T-cell (primary cell): ENCODE measurements at regions not wholly inside any gene's neighbourhood (a gene's known extent, or its start where the extent isn't known, plus 50 kb on each side); places are given as distances from the start of the nearest gene placed in this dataset.

Experiments used
- ATAC-seq, 4 experiments: fragments of 200-7000 bp in 3 of 4; fragments of 150-1000 bp in 1 of 4; cut with Tn5 transposase; replicated peaks in 1 of 4; 1 replicate in 3 of 4; 2 replicates in 1 of 4; pipeline ENCODE4 v1.10.0; 2021; ENCODE audit warnings: moderate library complexity in 3 of 4, mild to moderate bottlenecking in 2 of 4, moderate number of reproducible peaks in 1 of 4
- CTCF ChIA-PET, 2 donors: fragments of 300-600 bp; sonication (Branson Sonifier 250); formaldehyde crosslinking; loops; one replicate each; lab custom pipeline; 2022; ENCODE audit warnings: antibody characterized with exemption in 2 of 2; lab: Charles Lee
- POLR2A ChIA-PET, 2 donors: fragments of 300-600 bp; sonication (Branson Sonifier 250); formaldehyde crosslinking; loops; one replicate each; lab custom pipeline; 2022; ENCODE audit warnings: antibody characterized with exemption in 2 of 2; lab: Charles Lee
- DNase-seq, 35 experiments: peaks; one replicate each; pipeline versions ENCODE4 v3.0.0 to v3.0.0-alpha.2; 2013 to 2023
- H3K27ac ChIP-seq: one replicate; pipeline ENCODE4 v1.5.1; 2013; ENCODE audit warnings: low read length
- H3K27me3 ChIP-seq, 2 experiments: replicated peaks in 1 of 2; 1 replicate in 1 of 2; 2 replicates in 1 of 2; pipeline versions ENCODE4 v1.6.1 to v1.7.0; 2013; ENCODE audit warnings: low read length in 1 of 2, mixed read lengths in 1 of 2; ENCODE audit not compliant: control insufficient read depth in 2 of 2, insufficient read depth in 2 of 2; ENCODE audit errors: extremely low read depth in 1 of 2
- H3K36me3 ChIP-seq, 2 donors: 1 replicate in 1 of 2; 2 replicates in 1 of 2; pipeline versions ENCODE4 v1.6.1 to v1.7.0; 2013; ENCODE audit warnings: low read length in 1 of 2; ENCODE audit not compliant: control insufficient read depth in 2 of 2, insufficient read depth in 1 of 2; ENCODE audit errors: extremely low read depth in 1 of 2
- H3K4me1 ChIP-seq, 2 experiments: 1 replicate in 1 of 2; 2 replicates in 1 of 2; pipeline versions ENCODE4 v1.6.1 to v1.7.0; 2013; ENCODE audit warnings: low read length in 2 of 2, mixed read lengths in 1 of 2; ENCODE audit not compliant: insufficient read depth in 2 of 2, control insufficient read depth in 1 of 2; ENCODE audit errors: extremely low read depth in 1 of 2
- H3K4me3 ChIP-seq, 2 donors: 1 replicate in 1 of 2; 2 replicates in 1 of 2; pipeline versions ENCODE4 v1.5.1 to v1.7.0; 2013; ENCODE audit warnings: mild to moderate bottlenecking in 2 of 2, low read length in 1 of 2, moderate library complexity in 1 of 2; ENCODE audit not compliant: control insufficient read depth in 1 of 2; ENCODE audit errors: extremely low read depth in 1 of 2
- H3K9me3 ChIP-seq: 2 replicates; pipeline ENCODE4 v1.7.0; 2013
- H3K27ac Mint-ChIP-seq, 2 donors: one replicate each; pipeline ENCODE4 v1.8.0; 2020 to 2021; ENCODE audit warnings: mild to moderate bottlenecking in 2 of 2, mixed read lengths in 2 of 2
- H3K27me3 Mint-ChIP-seq, 2 donors: one replicate each; pipeline ENCODE4 v1.8.0; 2021 to 2022; ENCODE audit warnings: mixed read lengths in 2 of 2
- H3K36me3 Mint-ChIP-seq: one replicate; pipeline ENCODE4 v1.8.0; 2021; ENCODE audit warnings: mixed read lengths
- H3K4me1 Mint-ChIP-seq, 3 donors: one replicate each; pipeline ENCODE4 v1.8.0; 2020 to 2022; ENCODE audit warnings: mixed read lengths in 3 of 3, mild to moderate bottlenecking in 1 of 3
- H3K4me3 Mint-ChIP-seq, 3 donors: one replicate each; pipeline ENCODE4 v1.8.0; 2020 to 2022; ENCODE audit warnings: mild to moderate bottlenecking in 3 of 3, mixed read lengths in 3 of 3, moderate library complexity in 3 of 3
- H3K9me3 Mint-ChIP-seq, 3 donors: one replicate each; pipeline ENCODE4 v1.8.0; 2020 to 2022; ENCODE audit warnings: mixed read lengths in 3 of 3
- WGBS: methylation state at CpG from one replicate; pipeline ENCODE4 v1.1.5; 2013; ENCODE audit warnings: missing lambda C conversion rate; ENCODE audit not compliant: insufficient coverage; 5-methylcytosine and 5-hydroxymethylcytosine counted together

DNA sequence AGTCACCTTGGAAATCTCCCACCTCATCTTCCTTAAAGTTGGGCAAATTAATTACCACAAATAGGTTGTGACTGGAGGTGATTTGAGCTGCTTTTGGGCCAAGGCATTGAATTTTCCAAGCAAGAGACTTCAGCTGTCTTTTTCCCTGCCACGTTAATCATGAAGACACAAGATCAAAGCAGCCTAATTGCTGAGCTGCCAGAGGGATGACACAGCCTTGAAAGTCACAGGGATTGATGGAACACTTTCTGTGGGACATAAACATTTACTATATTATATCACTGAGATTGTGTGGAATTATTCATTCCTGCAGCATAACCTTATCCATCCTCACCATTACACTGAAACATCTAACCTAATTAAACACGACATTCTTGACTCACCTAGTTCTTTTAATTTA is 172.2 kb downstream of the FAM170A start:
- Mint-ChIP-seq H3K4me1 (no peaks in the 10 kb centered on the region), H3K9me3 (peaks cover 4 to 29% (median 9%) of the 10 kb centered on the region in 3 donors), H3K27me3 (no peaks in the 10 kb centered on the region), H3K4me3 (no peak overlapping the region), H3K36me3 (no peaks in the 10 kb centered on the region), H3K27ac (no peak overlapping the region)
- H3K27me3 ChIP-seq = no peaks in the 10 kb centered on the region
- ChIA-PET CTCF (no interaction called here), POLR2A (no interaction called here)
- H3K36me3 ChIP-seq = no peaks in the 10 kb centered on the region
- no peak for DNase-seq
- no peak overlapping the region for H3K27ac ChIP-seq
- no peaks in the 10 kb centered on the region for H3K9me3 ChIP-seq
- no peak overlapping the region for H3K4me3 ChIP-seq
- no peaks in the 10 kb centered on the region for H3K4me1 ChIP-seq
- WGBS = no CpG with 5 or more reads among the region's 2 CpGs
- no peak for ATAC-seq

DNA sequence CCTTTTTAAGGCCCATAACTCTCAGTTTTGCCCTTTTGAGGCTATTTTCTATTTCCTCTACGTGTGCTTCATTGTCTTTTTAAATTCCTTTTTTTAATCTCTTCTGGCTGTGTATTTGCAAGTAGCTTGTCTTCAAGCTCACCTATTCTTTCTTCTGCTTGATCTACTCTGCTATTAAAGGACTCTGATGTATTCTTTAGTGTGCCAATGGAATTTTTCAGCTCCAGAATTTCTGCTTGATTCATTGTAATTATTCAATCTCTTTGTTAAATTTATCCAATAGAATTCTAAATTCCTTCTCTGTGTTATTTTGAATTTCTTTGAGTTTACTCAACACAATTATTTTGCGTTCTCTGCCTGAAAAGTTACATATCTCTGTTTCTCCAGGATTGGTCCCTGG is 178.7 kb downstream of the FAM170A start:
- POLR2A ChIA-PET = no interaction called here

DNA sequence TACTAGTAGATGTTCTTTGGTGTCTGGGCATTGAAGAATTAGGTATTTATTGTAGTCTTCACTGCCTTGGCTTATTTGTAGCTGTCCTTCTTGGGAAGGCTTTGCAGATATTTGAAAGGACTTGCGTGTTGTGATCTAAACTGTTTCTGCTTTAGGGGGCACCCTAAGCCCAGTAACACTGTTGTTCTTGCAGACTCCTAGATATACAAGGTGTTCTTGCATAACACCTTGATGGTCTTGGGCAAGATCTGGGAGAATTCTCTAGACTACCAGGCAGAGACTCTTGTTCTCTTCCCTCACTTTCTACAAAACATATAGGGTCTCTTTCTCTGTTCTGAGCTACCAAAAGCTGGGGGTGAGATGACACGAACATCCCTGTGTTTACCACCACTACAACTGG is 179.1 kb downstream of the FAM170A start:
- peaks cover 9 to 27% (median 12%) of the 10 kb centered on the region in 3 donors for H3K9me3 Mint-ChIP-seq
- ATAC-seq = no peak
- DNase-seq = no peak
- POLR2A ChIA-PET = no interaction called here
- 83% methylated on average over 1 of the region's 2 CpGs for WGBS
- no peak overlapping the region for H3K4me3 Mint-ChIP-seq
- Histone ChIP-seq H3K27ac (no peak overlapping the region), H3K27me3 (no peaks in the 10 kb centered on the region), H3K4me3 (no peak overlapping the region), H3K4me1 (no peaks in the 10 kb centered on the region), H3K36me3 (no peaks in the 10 kb centered on the region), H3K9me3 (no peaks in the 10 kb centered on the region)
- H3K27ac Mint-ChIP-seq = no peak overlapping the region
- CTCF ChIA-PET = no interaction called here
- no peaks in the 10 kb centered on the region for H3K4me1 Mint-ChIP-seq
- H3K36me3 Mint-ChIP-seq = no peaks in the 10 kb centered on the region
- no peaks in the 10 kb centered on the region for H3K27me3 Mint-ChIP-seq

More for the DNA sequence above, 178.7 kb downstream of the FAM170A start:
- no peaks in the 10 kb centered on the region for H3K36me3 Mint-ChIP-seq
- H3K4me1 Mint-ChIP-seq = no peaks in the 10 kb centered on the region
- H3K27ac Mint-ChIP-seq = no peak overlapping the region
- no peak overlapping the region for H3K27ac ChIP-seq
- no CpG with 5 or more reads among the region's 2 CpGs for WGBS
- DNase-seq (no peak), ATAC-seq (no peak)
- H3K27me3 Mint-ChIP-seq = no peaks in the 10 kb centered on the region
- H3K9me3 ChIP-seq = no peaks in the 10 kb centered on the region
- H3K4me3 Mint-ChIP-seq = no peak overlapping the region
- peaks cover 9 to 32% (median 13%) of the 10 kb centered on the region in 3 donors for H3K9me3 Mint-ChIP-seq
- H3K4me3 ChIP-seq = no peak overlapping the region
- no peaks in the 10 kb centered on the region for H3K36me3 ChIP-seq
- CTCF ChIA-PET = no interaction called here
- H3K27me3 ChIP-seq = no peaks in the 10 kb centered on the region
- H3K4me1 ChIP-seq = no peaks in the 10 kb centered on the region

GRCh38 chr5:119810217-119810616 is 180.9 kb downstream of the FAM170A start:
- no peak overlapping the region for H3K27ac Mint-ChIP-seq
- ChIA-PET CTCF (no interaction called here), POLR2A (no interaction called here)

GRCh38 chr5:119811458-119811857 is 182.1 kb downstream of the FAM170A start:
- H3K27me3 ChIP-seq = no peaks in the 10 kb centered on the region
- ChIA-PET CTCF (no interaction called here), POLR2A (no interaction called here)
- Mint-ChIP-seq H3K27me3 (no peaks in the 10 kb centered on the region), H3K4me1 (no peaks in the 10 kb centered on the region), H3K4me3 (no peak overlapping the region), H3K36me3 (no peaks in the 10 kb centered on the region), H3K9me3 (peaks cover 8 to 18% (median 9%) of the 10 kb centered on the region in 3 donors), H3K27ac (no peak overlapping the region)
- H3K27ac ChIP-seq = no peak overlapping the region
- WGBS = no CpG with 5 or more reads among the region's 5 CpGs
- no peak for DNase-seq
- H3K4me1 ChIP-seq = no peaks in the 10 kb centered on the region
- no peak overlapping the region for H3K4me3 ChIP-seq
- no peak for ATAC-seq
- no peaks in the 10 kb centered on the region for H3K36me3 ChIP-seq
- no peaks in the 10 kb centered on the region for H3K9me3 ChIP-seq

More at GRCh38 chr5:119810217-119810616, 180.9 kb downstream of the FAM170A start:
- no peak overlapping the region for H3K4me3 ChIP-seq
- Mint-ChIP-seq H3K36me3 (no peaks in the 10 kb centered on the region), H3K4me1 (no peaks in the 10 kb centered on the region), H3K27me3 (no peaks in the 10 kb centered on the region), H3K9me3 (peaks cover 9 to 23% (median 9%) of the 10 kb centered on the region in 3 donors), H3K4me3 (no peak overlapping the region)
- no peak overlapping the region for H3K27ac ChIP-seq
- no peaks in the 10 kb centered on the region for H3K27me3 ChIP-seq
- no peaks in the 10 kb centered on the region for H3K9me3 ChIP-seq
- no peak for DNase-seq
- no peaks in the 10 kb centered on the region for H3K4me1 ChIP-seq
- no peak for ATAC-seq
- no peaks in the 10 kb centered on the region for H3K36me3 ChIP-seq

- Mint-ChIP-seq H3K27me3 (no peaks in the 10 kb centered on the region), H3K4me3 (no peak overlapping the region), H3K9me3 (no peaks in the 10 kb centered on the region), H3K4me1 (no peaks in the 10 kb centered on the region), H3K27ac (no peak overlapping the region), H3K36me3 (no peaks in the 10 kb centered on the region)
- Histone ChIP-seq H3K36me3 (no peaks in the 10 kb centered on the region), H3K4me1 (no peaks in the 10 kb centered on the region), H3K9me3 (no peaks in the 10 kb centered on the region), H3K27me3 (no peaks in the 10 kb centered on the region), H3K4me3 (no peak overlapping the region), H3K27ac (no peak overlapping the region)
- WGBS = 85% methylated on average over 4 of the region's 6 CpGs
- CTCF ChIA-PET = no interaction called here
- POLR2A ChIA-PET = no interaction called here
- ATAC-seq (no peak), DNase-seq (no peak)
These were observed 185.3 kb downstream of the FAM170A start for GRCh38 chr5:119814655-119815054.

DNA sequence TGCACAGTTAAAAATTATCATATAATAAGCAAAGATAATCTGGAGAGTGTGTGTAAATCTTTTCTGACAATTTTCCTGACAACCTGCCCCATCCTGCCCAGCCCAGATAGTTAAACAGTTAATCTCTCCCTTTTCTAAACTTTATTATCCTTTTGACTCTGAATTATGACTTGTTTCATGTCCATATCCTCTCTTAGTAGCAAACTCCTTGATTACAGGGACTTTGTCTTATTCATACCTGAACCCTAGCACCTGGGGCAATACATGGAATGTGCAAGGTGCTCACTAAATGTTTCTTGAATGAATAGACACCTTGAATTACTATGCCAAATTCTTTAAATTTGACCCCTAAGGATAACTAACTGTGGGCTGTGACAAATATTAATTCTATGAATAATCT is 186.7 kb downstream of the FAM170A start:
- H3K27me3 Mint-ChIP-seq = no peaks in the 10 kb centered on the region
- H3K4me3 ChIP-seq = no peak overlapping the region
- no peak overlapping the region for H3K27ac Mint-ChIP-seq
- H3K4me3 Mint-ChIP-seq = no peak overlapping the region
- no peaks in the 10 kb centered on the region for H3K36me3 Mint-ChIP-seq
- H3K9me3 Mint-ChIP-seq = no peaks in the 10 kb centered on the region
- DNase-seq (no peak), ATAC-seq (no peak)
- ChIA-PET CTCF (no interaction called here), POLR2A (no interaction called here)
- H3K27ac ChIP-seq = no peak overlapping the region
- no peaks in the 10 kb centered on the region for H3K27me3 ChIP-seq
- H3K4me1 ChIP-seq = no peaks in the 10 kb centered on the region
- no peaks in the 10 kb centered on the region for H3K4me1 Mint-ChIP-seq
- no peaks in the 10 kb centered on the region for H3K9me3 ChIP-seq
- H3K36me3 ChIP-seq = no peaks in the 10 kb centered on the region
